ENCODE measurements at regions not wholly inside any gene's neighbourhood (a gene's known extent, or its start where the extent isn't known, plus 50 kb on each side); places are given as distances from the start of the nearest gene placed in this dataset.

DNA sequence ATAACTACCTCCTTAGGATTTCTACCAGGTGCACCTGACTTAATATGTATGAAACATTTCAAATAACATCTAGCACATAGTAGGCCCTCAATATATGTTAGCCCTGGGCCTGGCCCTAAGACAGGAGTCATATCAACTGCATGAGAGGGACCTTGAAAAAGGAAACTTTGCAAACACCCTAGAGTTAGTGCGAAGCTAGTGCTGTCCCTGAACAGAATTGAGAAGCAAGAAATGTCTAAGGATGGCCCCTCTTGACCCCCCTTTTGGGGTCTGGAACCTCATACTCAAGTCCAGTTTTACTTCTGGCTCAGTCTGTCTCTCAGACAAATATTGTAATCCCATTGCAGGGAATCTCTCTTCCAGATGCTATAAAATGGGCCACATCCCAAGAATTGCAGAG lies 80.5 kb downstream of the CBLN1 start:
- H3K9ac ChIP-seq, result no peak overlapping the region
- 25% methylated on average over 1 of the region's 1 CpG for WGBS (ENCODE audit: low lambda C conversion rate)
- no peak for DNase-seq
- no peaks in the 10 kb centered on the region for H4K20me1 ChIP-seq (ENCODE audit: insufficient read depth)
- ChIA-PET CTCF (no interaction called here), POLR2A (no interaction called here)
- H3K9me3 ChIP-seq, result no peaks in the 10 kb centered on the region
- H2AFZ ChIP-seq (ENCODE audit: low read depth), result no peak overlapping the region
- H3K27me3 ChIP-seq (ENCODE audit: insufficient read depth), result no peaks in the 10 kb centered on the region
- H3K4me1 ChIP-seq (ENCODE audit: control insufficient read depth in 1 of 2, insufficient read depth in 2 of 2, low read depth in 1 of 2, low read length in 1 of 2), result no peaks in the 10 kb centered on the region
- no peak overlapping the region for H3K27ac ChIP-seq (ENCODE audit: low read depth in 2 of 2, low read length in 1 of 2)
- TF ChIP-seq, protein P1, sequence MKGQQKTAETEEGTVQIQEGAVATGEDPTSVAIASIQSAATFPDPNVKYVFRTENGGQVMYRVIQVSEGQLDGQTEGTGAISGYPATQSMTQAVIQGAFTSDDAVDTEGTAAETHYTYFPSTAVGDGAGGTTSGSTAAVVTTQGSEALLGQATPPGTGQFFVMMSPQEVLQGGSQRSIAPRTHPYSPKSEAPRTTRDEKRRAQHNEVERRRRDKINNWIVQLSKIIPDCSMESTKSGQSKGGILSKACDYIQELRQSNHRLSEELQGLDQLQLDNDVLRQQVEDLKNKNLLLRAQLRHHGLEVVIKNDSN (IDR thresholded peaks at IDR 0.05; ENCODE audit: borderline replicate concordance, low read depth), result no peak
- TF ChIP-seq RFX5 (IDR thresholded peaks at IDR 0.05; ENCODE audit: low read length) (no peak), MXI1 (IDR thresholded peaks at IDR 0.05; ENCODE audit: low read depth, low read length) (no peak), SIN3A (IDR thresholded peaks at IDR 0.05; ENCODE audit: borderline replicate concordance, low read depth, low read length) (no peak), TEAD4 (IDR thresholded peaks at IDR 0.05; ENCODE audit: borderline replicate concordance, insufficient read depth) (no peak), MEF2A (IDR thresholded peaks at IDR 0.05; ENCODE audit: borderline replicate concordance, low read depth) (no peak), TCF12 (IDR thresholded peaks at IDR 0.05) (no peak), RAD21 (IDR thresholded peaks at IDR 0.05; ENCODE audit: low read length) (no peak), YY1 (IDR thresholded peaks at IDR 0.05; ENCODE audit: low read depth) (no peak), NRF1 (IDR thresholded peaks at IDR 0.05; ENCODE audit: low read depth, low read length) (no peak), RXRA (IDR thresholded peaks at IDR 0.05; ENCODE audit: borderline replicate concordance, low read depth) (no peak), TAF1 (IDR thresholded peaks at IDR 0.05; ENCODE audit: borderline replicate concordance, low read depth, low read length) (no peak)
- TF ChIP-seq, protein P2, sequence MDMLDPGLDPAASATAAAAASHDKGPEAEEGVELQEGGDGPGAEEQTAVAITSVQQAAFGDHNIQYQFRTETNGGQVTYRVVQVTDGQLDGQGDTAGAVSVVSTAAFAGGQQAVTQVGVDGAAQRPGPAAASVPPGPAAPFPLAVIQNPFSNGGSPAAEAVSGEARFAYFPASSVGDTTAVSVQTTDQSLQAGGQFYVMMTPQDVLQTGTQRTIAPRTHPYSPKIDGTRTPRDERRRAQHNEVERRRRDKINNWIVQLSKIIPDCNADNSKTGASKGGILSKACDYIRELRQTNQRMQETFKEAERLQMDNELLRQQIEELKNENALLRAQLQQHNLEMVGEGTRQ (IDR thresholded peaks at IDR 0.05; ENCODE audit: borderline replicate concordance, low read depth, low read length), result no peak
- TF ChIP-seq, protein P3, sequence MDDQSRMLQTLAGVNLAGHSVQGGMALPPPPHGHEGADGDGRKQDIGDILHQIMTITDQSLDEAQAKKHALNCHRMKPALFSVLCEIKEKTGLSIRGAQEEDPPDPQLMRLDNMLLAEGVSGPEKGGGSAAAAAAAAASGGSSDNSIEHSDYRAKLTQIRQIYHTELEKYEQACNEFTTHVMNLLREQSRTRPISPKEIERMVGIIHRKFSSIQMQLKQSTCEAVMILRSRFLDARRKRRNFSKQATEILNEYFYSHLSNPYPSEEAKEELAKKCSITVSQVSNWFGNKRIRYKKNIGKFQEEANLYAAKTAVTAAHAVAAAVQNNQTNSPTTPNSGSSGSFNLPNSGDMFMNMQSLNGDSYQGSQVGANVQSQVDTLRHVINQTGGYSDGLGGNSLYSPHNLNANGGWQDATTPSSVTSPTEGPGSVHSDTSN (IDR thresholded peaks at IDR 0.05), result no peak
- H3K79me2 ChIP-seq (ENCODE audit: insufficient read depth), result no peaks in the 10 kb centered on the region
- no peaks in the 10 kb centered on the region for H3F3A ChIP-seq (replicated peaks; ENCODE audit: insufficient read depth)
- no peak overlapping the region for H3K4me3 ChIP-seq (ENCODE audit: low read depth in 2 of 2, low read length in 1 of 2)
- H3K9me2 ChIP-seq, result no peaks in the 10 kb centered on the region
- no peaks in the 10 kb centered on the region for H3K36me3 ChIP-seq (replicated peaks in 1 of 2; ENCODE audit: control insufficient read depth in 1 of 2, insufficient read depth in 2 of 2, low read length in 1 of 2)
- H3K4me2 ChIP-seq, result no peak overlapping the region

DNA sequence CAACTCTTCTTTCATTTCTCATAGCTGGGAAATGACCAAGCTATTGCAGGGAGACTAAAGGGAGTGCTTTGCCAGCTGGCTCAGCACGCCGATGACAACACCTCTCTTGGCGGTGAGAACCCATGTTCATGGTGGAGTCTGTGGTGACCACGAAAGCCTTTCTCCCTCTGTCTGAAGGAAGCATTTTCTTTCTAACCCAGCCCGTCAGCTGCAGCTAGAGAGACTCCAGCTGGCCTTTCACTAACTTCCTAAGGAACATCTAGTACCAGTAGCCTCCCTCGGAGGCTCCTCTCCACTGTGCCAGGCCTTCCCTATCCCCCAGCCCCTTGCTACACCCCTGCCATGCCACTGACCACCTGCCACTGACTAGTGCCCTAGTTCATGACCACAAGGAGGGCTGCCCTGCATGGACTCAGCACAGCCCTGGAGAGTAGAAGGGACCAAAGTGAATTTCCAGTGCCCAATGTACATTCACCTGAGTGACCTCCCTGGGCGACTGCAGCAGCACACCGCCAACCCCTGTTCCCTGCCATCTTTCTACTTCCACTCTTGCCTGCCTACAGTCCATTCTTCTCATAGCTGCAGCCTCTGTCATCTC lies 81.3 kb downstream of the CBLN1 start:
- DNase-seq, result no peak
- Histone ChIP-seq H4K20me1 (ENCODE audit: insufficient read depth) (no peaks in the 10 kb centered on the region), H3K36me3 (replicated peaks in 1 of 2; ENCODE audit: control insufficient read depth in 1 of 2, insufficient read depth in 2 of 2, low read length in 1 of 2) (no peaks in the 10 kb centered on the region), H3K9ac (no peak overlapping the region), H3K27me3 (ENCODE audit: insufficient read depth) (no peaks in the 10 kb centered on the region), H3K4me3 (ENCODE audit: low read depth in 2 of 2, low read length in 1 of 2) (no peak overlapping the region), H3K9me2 (no peaks in the 10 kb centered on the region), H3K4me2 (no peak overlapping the region), H3K4me1 (ENCODE audit: control insufficient read depth in 1 of 2, insufficient read depth in 2 of 2, low read depth in 1 of 2, low read length in 1 of 2) (no peaks in the 10 kb centered on the region), H3F3A (replicated peaks; ENCODE audit: insufficient read depth) (no peaks in the 10 kb centered on the region), H2AFZ (ENCODE audit: low read depth) (no peak overlapping the region), H3K27ac (ENCODE audit: low read depth in 2 of 2, low read length in 1 of 2) (no peak overlapping the region), H3K9me3 (no peaks in the 10 kb centered on the region), H3K79me2 (ENCODE audit: insufficient read depth) (no peaks in the 10 kb centered on the region)
- ChIA-PET CTCF (no interaction called here), POLR2A (no interaction called here)
- 42% methylated on average over 5 of the region's 8 CpGs for WGBS (ENCODE audit: low lambda C conversion rate)
- TF ChIP-seq JUND (IDR thresholded peaks at IDR 0.05), result no peak
- TF ChIP-seq EZH2phosphoT487 (IDR thresholded peaks at IDR 0.05; ENCODE audit: borderline replicate concordance, low read depth), result no peak
- no peak for TF ChIP-seq RXRA (IDR thresholded peaks at IDR 0.05; ENCODE audit: borderline replicate concordance, low read depth)
- TF ChIP-seq RAD21 (IDR thresholded peaks at IDR 0.05; ENCODE audit: low read length), result no peak
- no peak for TF ChIP-seq GABPA (IDR thresholded peaks at IDR 0.05; ENCODE audit: low read depth)
